LNCaP clone FGC (cell line): ENCODE measurements at regions not wholly inside any gene's neighbourhood (a gene's known extent, or its start where the extent isn't known, plus 50 kb on each side); places are given as distances from the start of the nearest gene placed in this dataset.
"Not testable (repeated sequence)": the region's sequence is repeated elsewhere in the genome, so short reads cannot be mapped to it uniquely, and the experiment has no call there.

Experiments used
- DNase-seq: peaks from one replicate; pipeline ENCODE4 v3.0.0-alpha.2; 2011; ENCODE audit warnings: low read depth
- H3K4me3 ChIP-seq: 2 replicates; pipeline ENCODE4 v1.5.1; 2011; ENCODE audit warnings: mild to moderate bottlenecking, low read depth, low read length, control low read depth
- CTCF ChIP-seq: IDR thresholded peaks from 2 replicates; pipeline ENCODE4 v1.5.1; 2012; ENCODE audit warnings: mild to moderate bottlenecking; ENCODE audit not compliant: control insufficient read depth, insufficient read depth; ENCODE audit errors: extremely low read depth

- no peak overlapping the region for H3K4me3 ChIP-seq
- DNase-seq = no peak
- no peak for TF ChIP-seq CTCF
Observed at GRCh38 chr6:134667111-134667510, 282.8 kb downstream of the ALDH8A1 start.

GRCh38 chr6:134666125-134666524 lies 283.8 kb downstream of the ALDH8A1 start:
- no peak overlapping the region for H3K4me3 ChIP-seq
- DNase-seq = no peak
- TF ChIP-seq CTCF = no peak

GRCh38 chr6:134665029-134665723 lies 284.7 kb downstream of the ALDH8A1 start:
- DNase-seq = no peak
- no peak for TF ChIP-seq CTCF
- H3K4me3 ChIP-seq = no peak overlapping the region

DNA sequence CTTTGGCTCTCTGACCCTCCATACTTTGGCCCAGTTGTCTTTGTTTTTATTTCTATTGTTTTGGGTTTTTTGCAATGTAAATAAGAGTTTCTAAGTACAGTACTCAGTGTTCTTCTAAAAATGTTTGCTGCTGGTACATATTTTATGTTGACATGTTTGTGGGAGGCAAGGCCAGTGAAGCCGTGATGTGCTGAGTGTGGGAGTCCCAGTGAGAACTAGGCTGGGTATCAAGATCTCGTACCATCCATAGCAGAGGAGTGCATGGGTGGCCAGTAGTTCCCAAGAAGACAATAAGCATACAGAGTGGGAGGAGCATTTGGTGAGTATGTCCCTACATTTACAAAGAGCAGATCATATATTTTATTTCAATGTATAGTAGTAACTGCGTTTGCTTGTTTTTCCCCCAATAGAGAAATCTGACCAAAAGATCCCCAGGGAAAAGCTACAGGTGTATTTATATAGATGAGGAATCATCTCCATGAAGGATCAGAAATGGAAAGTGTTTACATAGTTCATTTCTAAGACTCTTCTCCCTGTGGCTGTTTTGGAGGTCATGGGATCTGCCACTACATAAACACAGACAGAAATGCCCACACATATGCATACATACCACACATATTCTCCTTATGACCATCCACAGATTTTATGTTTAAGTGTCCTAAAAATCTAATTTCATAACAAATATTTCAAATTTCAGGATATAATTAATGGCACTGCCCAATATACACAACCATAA lies 285.9 kb downstream of the ALDH8A1 start:
- no peak for TF ChIP-seq CTCF
- DNase-seq = no peak
- H3K4me3 ChIP-seq = no peak overlapping the region

- no peak for TF ChIP-seq CTCF
- H3K4me3 ChIP-seq = no peak overlapping the region
- no peak for DNase-seq
Observed at GRCh38 chr6:134663356-134663755, 286.5 kb downstream of the ALDH8A1 start.

DNA sequence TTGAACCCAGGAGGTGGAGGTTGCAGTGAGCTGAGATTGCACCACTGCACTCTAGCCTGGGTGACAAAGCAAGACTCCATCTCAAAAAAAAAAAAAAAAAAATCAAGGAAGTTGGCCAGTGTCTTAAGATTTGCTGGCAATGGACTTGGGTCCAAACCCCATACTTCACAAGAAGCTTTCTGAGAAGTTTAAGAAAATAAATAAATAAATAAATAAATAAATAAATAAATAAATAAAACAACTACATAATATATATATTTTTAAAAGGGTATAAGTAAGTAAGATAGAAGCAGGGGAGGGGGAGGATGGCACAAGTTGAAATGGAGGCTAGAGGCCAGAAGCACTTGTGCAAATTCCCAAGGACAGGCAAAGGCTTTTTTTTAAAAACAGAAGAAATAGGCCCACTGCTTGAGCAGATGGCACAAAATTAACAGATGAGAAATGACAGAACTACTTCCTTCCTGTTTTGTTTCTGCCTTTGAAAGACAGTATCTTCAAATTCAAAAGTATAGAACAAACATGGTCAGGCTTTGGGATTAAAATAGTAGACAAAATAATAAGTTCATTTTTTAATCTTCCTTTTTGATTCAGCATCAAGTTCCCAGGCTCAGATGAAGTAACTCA lies 287.7 kb downstream of the ALDH8A1 start:
- no peak for TF ChIP-seq CTCF
- DNase-seq = no peak
- no peak overlapping the region for H3K4me3 ChIP-seq

- not testable (repeated sequence) for DNase-seq, H3K4me3 ChIP-seq
Observed at GRCh38 chr6:134659885-134660284, 290.0 kb downstream of the ALDH8A1 start.
